GM21367 (cell line): ENCODE measurements at regions not wholly inside any gene's neighbourhood (a gene's known extent, or its start where the extent isn't known, plus 50 kb on each side); places are given as distances from the start of the nearest gene placed in this dataset.

Experiments
- ATAC-seq: cut with Tn5 transposase; IDR thresholded peaks from one replicate; pipeline ENCODE4 v1.9.1; 2021; ENCODE audit not compliant: unreplicated experiment

GRCh38 chr12:115762936-115763335 lies 514.6 kb downstream of the MED13L start:
- ATAC-seq, result no peak

GRCh38 chr12:115761784-115762183 lies 515.7 kb downstream of the MED13L start:
- ATAC-seq, result no peak

- no peak for ATAC-seq
These were observed 517.3 kb downstream of the MED13L start for GRCh38 chr12:115760231-115760630.

GRCh38 chr12:115758877-115759620 lies 518.4 kb downstream of the MED13L start:
- no peak for ATAC-seq

GRCh38 chr12:115758183-115758582 lies 519.3 kb downstream of the MED13L start:
- ATAC-seq, result no peak

- no peak for ATAC-seq
These were observed 520.7 kb downstream of the MED13L start for GRCh38 chr12:115756804-115757203.

- ATAC-seq, result no peak
These were observed 521.2 kb downstream of the MED13L start for GRCh38 chr12:115756271-115756670.

- no peak for ATAC-seq
These were observed 521.8 kb downstream of the MED13L start for GRCh38 chr12:115755725-115756085.

- no peak for ATAC-seq
These were observed 522.3 kb downstream of the MED13L start for GRCh38 chr12:115755061-115755724.

- no peak for ATAC-seq
These were observed 524.4 kb downstream of the MED13L start for GRCh38 chr12:115752913-115753726.

- no peak for ATAC-seq
These were observed 525.3 kb downstream of the MED13L start for GRCh38 chr12:115752156-115752555.

- no peak for ATAC-seq
These were observed 527.2 kb downstream of the MED13L start for GRCh38 chr12:115750340-115750739.

GRCh38 chr12:115749071-115749841 lies 528.2 kb downstream of the MED13L start:
- ATAC-seq, result no peak

GRCh38 chr12:115740586-115741155 lies 536.8 kb downstream of the MED13L start:
- ATAC-seq, result no peak

- ATAC-seq, result no peak
These were observed 539.6 kb downstream of the MED13L start for GRCh38 chr12:115737895-115738294.

GRCh38 chr12:115736360-115736759 lies 541.1 kb downstream of the MED13L start:
- ATAC-seq, result no peak

- ATAC-seq, result no peak
These were observed 546.4 kb downstream of the MED13L start for GRCh38 chr12:115730975-115731541.

- no peak for ATAC-seq
These were observed 550.8 kb downstream of the MED13L start for GRCh38 chr12:115726691-115727090.

GRCh38 chr12:115722181-115722580 lies 555.3 kb downstream of the MED13L start:
- no peak for ATAC-seq

GRCh38 chr12:115716551-115716950 lies 560.9 kb downstream of the MED13L start:
- ATAC-seq, result no peak
